GM19043 (cell line): ENCODE measurements at regions not wholly inside any gene's neighbourhood (a gene's known extent, or its start where the extent isn't known, plus 50 kb on each side); places are given as distances from the start of the nearest gene placed in this dataset.

ENCODE experiments used
- ATAC-seq: cut with Tn5 transposase; IDR thresholded peaks from one replicate; pipeline ENCODE4 v1.9.1; 2021; ENCODE audit warnings: low read depth; ENCODE audit not compliant: unreplicated experiment

- no peak for ATAC-seq
These were observed 296.0 kb upstream of the LMO3 start for GRCh38 chr12:16901946-16902345.

- no peak for ATAC-seq
These were observed 287.5 kb upstream of the LMO3 start for GRCh38 chr12:16893426-16893825.

GRCh38 chr12:16891673-16892072 is 285.7 kb upstream of the LMO3 start:
- no peak for ATAC-seq

GRCh38 chr12:16884819-16885218 is 278.9 kb upstream of the LMO3 start:
- ATAC-seq, result no peak

- no peak for ATAC-seq
These were observed 278.1 kb upstream of the LMO3 start for GRCh38 chr12:16884056-16884455.

GRCh38 chr12:16881986-16882570 is 276.1 kb upstream of the LMO3 start:
- no peak for ATAC-seq

GRCh38 chr12:16880864-16881285 is 274.9 kb upstream of the LMO3 start:
- ATAC-seq, result no peak

- ATAC-seq, result no peak
These were observed 264.9 kb upstream of the LMO3 start for GRCh38 chr12:16870845-16871244.

GRCh38 chr12:16863742-16864141 is 257.8 kb upstream of the LMO3 start:
- no peak for ATAC-seq

GRCh38 chr12:16857456-16857923 is 251.5 kb upstream of the LMO3 start:
- ATAC-seq, result peak; percentile 93

GRCh38 chr12:16854465-16854864 is 248.5 kb upstream of the LMO3 start:
- no peak for ATAC-seq

GRCh38 chr12:16849473-16849872 is 243.5 kb upstream of the LMO3 start:
- no peak for ATAC-seq

GRCh38 chr12:16844875-16845274 is 238.9 kb upstream of the LMO3 start:
- ATAC-seq, result no peak

- ATAC-seq, result peak; percentile 76
These were observed 227.5 kb upstream of the LMO3 start for GRCh38 chr12:16833376-16834015.

- ATAC-seq, result no peak
These were observed 222.9 kb upstream of the LMO3 start for GRCh38 chr12:16828891-16829290.

- no peak for ATAC-seq
These were observed 201.8 kb upstream of the LMO3 start for GRCh38 chr12:16807731-16808130.

GRCh38 chr12:16796168-16796567 is 190.2 kb upstream of the LMO3 start:
- no peak for ATAC-seq

- ATAC-seq, result no peak
These were observed 183.3 kb upstream of the LMO3 start for GRCh38 chr12:16789204-16789790.

GRCh38 chr12:16788506-16789203 is 182.7 kb upstream of the LMO3 start:
- ATAC-seq, result no peak

GRCh38 chr12:16785953-16786352 is 180.0 kb upstream of the LMO3 start:
- ATAC-seq, result no peak

GRCh38 chr12:16785524-16785923 is 179.6 kb upstream of the LMO3 start:
- ATAC-seq, result no peak
